ENCODE measurements at regions not wholly inside any gene's neighbourhood (a gene's known extent, or its start where the extent isn't known, plus 50 kb on each side); places are given as distances from the start of the nearest gene placed in this dataset.

DNA sequence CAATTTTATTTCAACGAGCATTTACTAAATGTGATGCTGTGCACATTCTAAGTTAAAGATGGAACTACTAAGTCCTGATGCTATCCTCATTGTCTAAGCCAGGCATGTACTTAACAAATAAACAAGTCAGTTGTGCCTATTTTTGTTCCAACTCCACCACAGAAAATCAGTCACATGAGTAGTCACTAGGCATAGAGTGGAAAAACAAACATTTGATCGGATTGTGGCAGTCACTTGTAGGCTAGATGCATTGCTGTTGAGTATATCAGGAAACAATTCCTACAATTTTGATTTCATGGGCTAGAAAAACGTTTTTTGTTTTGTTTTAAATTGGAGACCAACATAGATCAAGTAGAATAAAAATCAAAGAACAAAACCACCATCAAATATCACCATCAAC, 177.6 kb upstream of the SLC25A13 start:
- DNase-seq (ENCODE audit: low read depth, low spot score) = no peak
- Histone ChIP-seq H3K4me3 (ENCODE audit: low read depth, low read length) (no peak overlapping the region), H3K27ac (ENCODE audit: low read depth, low read length) (no peak overlapping the region), H3K27me3 (ENCODE audit: control insufficient read depth, insufficient read depth, low read length) (no peaks in the 10 kb centered on the region), H3K9me3 (ENCODE audit: control insufficient read depth, insufficient read depth, low read length) (no peaks in the 10 kb centered on the region)
- TF ChIP-seq, protein P1, sequence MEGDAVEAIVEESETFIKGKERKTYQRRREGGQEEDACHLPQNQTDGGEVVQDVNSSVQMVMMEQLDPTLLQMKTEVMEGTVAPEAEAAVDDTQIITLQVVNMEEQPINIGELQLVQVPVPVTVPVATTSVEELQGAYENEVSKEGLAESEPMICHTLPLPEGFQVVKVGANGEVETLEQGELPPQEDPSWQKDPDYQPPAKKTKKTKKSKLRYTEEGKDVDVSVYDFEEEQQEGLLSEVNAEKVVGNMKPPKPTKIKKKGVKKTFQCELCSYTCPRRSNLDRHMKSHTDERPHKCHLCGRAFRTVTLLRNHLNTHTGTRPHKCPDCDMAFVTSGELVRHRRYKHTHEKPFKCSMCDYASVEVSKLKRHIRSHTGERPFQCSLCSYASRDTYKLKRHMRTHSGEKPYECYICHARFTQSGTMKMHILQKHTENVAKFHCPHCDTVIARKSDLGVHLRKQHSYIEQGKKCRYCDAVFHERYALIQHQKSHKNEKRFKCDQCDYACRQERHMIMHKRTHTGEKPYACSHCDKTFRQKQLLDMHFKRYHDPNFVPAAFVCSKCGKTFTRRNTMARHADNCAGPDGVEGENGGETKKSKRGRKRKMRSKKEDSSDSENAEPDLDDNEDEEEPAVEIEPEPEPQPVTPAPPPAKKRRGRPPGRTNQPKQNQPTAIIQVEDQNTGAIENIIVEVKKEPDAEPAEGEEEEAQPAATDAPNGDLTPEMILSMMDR (IDR thresholded peaks at IDR 0.05; ENCODE audit: low read depth, low read length) = no peak
- POLR2A ChIA-PET = no interaction called here
- CTCF ChIA-PET = no interaction called here

DNA sequence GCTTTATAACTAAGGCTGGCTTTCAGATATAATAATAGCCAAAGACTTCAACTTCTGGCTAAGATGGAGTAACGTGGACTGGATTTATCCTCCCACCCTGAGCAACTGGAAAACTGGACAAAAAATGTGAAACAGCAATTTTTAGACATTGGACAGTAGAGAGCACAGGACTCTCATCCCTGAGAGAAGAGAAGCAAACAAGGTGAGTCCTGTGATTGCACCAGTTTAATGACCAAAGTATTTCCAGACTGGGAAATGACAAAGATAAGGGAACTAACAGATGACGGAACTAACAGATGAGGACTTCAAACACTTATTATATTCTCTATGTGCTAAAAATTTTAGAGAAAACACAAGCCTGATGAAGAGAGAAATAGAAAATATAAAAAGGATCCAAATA, 175.7 kb upstream of the SLC25A13 start:
- DNase-seq (ENCODE audit: low read depth, low spot score) = no peak
- no peaks in the 10 kb centered on the region for H3K27me3 ChIP-seq (ENCODE audit: control insufficient read depth, insufficient read depth, low read length)
- TF ChIP-seq, protein P1 (IDR thresholded peaks at IDR 0.05; ENCODE audit: low read depth, low read length) = no peak
- CTCF ChIA-PET = no interaction called here
- no peak overlapping the region for H3K27ac ChIP-seq (ENCODE audit: low read depth, low read length)
- no peak overlapping the region for H3K4me3 ChIP-seq (ENCODE audit: low read depth, low read length)
- H3K9me3 ChIP-seq (ENCODE audit: control insufficient read depth, insufficient read depth, low read length) = no peaks in the 10 kb centered on the region
- POLR2A ChIA-PET = no interaction called here

DNA sequence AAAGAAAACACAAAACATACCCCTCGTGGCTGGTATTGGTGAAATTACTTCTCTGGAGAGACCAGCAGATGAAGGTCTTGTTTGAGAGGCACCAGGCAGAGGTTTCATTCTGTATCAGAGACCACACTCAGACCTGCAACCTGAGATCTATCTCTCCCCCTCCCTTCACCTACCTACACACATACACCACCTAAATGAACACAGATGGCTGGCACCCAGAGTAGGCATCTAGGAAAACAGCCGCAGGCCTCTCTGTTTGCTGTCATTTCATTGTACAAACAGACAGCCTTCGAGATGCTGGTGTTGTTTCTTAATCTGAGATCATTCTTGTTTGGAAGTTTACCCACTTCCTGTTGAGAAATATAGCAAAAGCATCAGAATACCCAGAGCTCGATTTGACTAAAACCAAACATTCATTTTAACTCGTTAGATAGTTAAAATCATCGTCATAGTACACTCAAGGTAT, 173.9 kb upstream of the SLC25A13 start:
- no peak overlapping the region for H3K27ac ChIP-seq (ENCODE audit: low read depth, low read length)
- CTCF ChIA-PET = no interaction called here

DNA sequence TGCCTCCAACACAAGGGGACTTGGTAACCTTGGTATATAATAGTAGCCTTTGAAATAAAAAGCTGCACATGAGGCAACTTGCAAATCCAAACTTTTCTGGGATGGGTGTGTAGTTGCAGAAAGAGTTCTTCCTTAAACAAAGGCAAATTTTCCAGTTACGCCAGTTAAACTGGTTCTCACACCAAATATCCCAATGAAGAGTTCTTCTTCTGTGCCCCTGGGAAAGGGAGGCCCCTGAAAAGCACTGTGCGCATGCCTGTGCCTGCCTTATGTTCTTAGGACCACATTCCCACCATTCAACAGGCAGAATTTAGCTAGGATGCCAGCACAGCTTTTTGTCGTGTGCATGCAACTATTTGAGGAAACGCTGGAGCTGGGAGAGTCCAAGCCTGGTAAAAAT, 164.8 kb upstream of the SLC25A13 start:
- POLR2A ChIA-PET = no interaction called here
- CTCF ChIA-PET = no interaction called here

More for the DNA sequence above, 173.9 kb upstream of the SLC25A13 start:
- DNase-seq (ENCODE audit: low read depth, low spot score) = no peak
- TF ChIP-seq, protein P1 (IDR thresholded peaks at IDR 0.05; ENCODE audit: low read depth, low read length) = no peak
- Histone ChIP-seq H3K9me3 (ENCODE audit: control insufficient read depth, insufficient read depth, low read length) (no peaks in the 10 kb centered on the region), H3K4me3 (ENCODE audit: low read depth, low read length) (no peak overlapping the region), H3K27me3 (ENCODE audit: control insufficient read depth, insufficient read depth, low read length) (no peaks in the 10 kb centered on the region)
- POLR2A ChIA-PET = no interaction called here

DNA sequence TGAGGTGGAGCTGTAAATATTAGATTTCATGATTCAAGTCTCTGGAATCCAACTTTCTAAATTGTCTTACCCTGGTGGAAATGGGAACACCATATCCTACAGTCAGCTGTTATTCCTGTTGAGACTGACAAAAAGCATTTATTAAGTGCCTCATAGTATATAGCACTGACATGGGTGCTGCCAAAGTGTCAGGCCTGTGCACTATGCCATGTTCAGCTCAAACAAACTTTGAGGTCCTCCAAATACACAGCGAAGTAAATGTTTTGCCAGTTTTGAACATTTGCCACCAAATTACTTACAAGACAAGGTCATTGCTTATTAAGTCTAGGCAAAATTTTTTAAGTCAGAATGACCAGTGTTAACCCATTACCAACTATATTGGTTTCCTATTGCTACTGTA, 162.9 kb upstream of the SLC25A13 start:
- ChIA-PET CTCF (no interaction called here), POLR2A (no interaction called here)
- H3K27ac ChIP-seq (ENCODE audit: low read depth, low read length) = no peak overlapping the region
- H3K27me3 ChIP-seq (ENCODE audit: control insufficient read depth, insufficient read depth, low read length) = no peaks in the 10 kb centered on the region
- no peaks in the 10 kb centered on the region for H3K9me3 ChIP-seq (ENCODE audit: control insufficient read depth, insufficient read depth, low read length)
- TF ChIP-seq, protein P1 (IDR thresholded peaks at IDR 0.05; ENCODE audit: low read depth, low read length) = no peak
- DNase-seq (ENCODE audit: low read depth, low spot score) = no peak
- H3K4me3 ChIP-seq (ENCODE audit: low read depth, low read length) = no peak overlapping the region

More for the DNA sequence above, 164.8 kb upstream of the SLC25A13 start:
- TF ChIP-seq, protein P1 (IDR thresholded peaks at IDR 0.05; ENCODE audit: low read depth, low read length) = no peak
- no peak overlapping the region for H3K4me3 ChIP-seq (ENCODE audit: low read depth, low read length)
- no peak for DNase-seq (ENCODE audit: low read depth, low spot score)
- H3K9me3 ChIP-seq (ENCODE audit: control insufficient read depth, insufficient read depth, low read length) = no peaks in the 10 kb centered on the region
- H3K27me3 ChIP-seq (ENCODE audit: control insufficient read depth, insufficient read depth, low read length) = no peaks in the 10 kb centered on the region
- no peak overlapping the region for H3K27ac ChIP-seq (ENCODE audit: low read depth, low read length)
